Left lung (tissue), 4 donors: ENCODE measurements at regions not wholly inside any gene's neighbourhood (a gene's known extent, or its start where the extent isn't known, plus 50 kb on each side); places are given as distances from the start of the nearest gene placed in this dataset.
"Not testable (repeated sequence)": the region's sequence is repeated elsewhere in the genome, so short reads cannot be mapped to it uniquely, and the experiment has no call there.

Experiments
- ATAC-seq: fragments of 200-7000 bp; cut with Tn5 transposase; one replicate; pipeline ENCODE4 v1.9.1; 2020; ENCODE audit warnings: moderate library complexity
- DNase-seq, 4 donors: peaks; one replicate each; pipeline ENCODE4 v3.0.0-alpha.2; 2013 to 2020
- H3K27ac ChIP-seq, 2 donors: fragments of 200-600 bp; sonication (generic) in 1 of 2; one replicate each; pipeline versions ENCODE4 v1.5.0 to v1.8.0; 2020 to 2021
- H3K27me3 ChIP-seq, 2 donors: fragments of 200-600 bp; sonication (generic) in 1 of 2; one replicate each; pipeline versions ENCODE4 v1.5.0 to v1.8.0; 2020 to 2021
- H3K36me3 ChIP-seq, 2 donors: fragments of 200-600 bp; sonication (generic) in 1 of 2; one replicate each; pipeline versions ENCODE4 v1.5.0 to v1.8.0; 2020 to 2021
- H3K4me1 ChIP-seq, 2 donors: fragments of 200-600 bp; one replicate each; pipeline ENCODE4 v1.8.0; 2021
- H3K4me3 ChIP-seq, 2 donors: fragments of 200-600 bp; sonication (generic) in 1 of 2; one replicate each; pipeline versions ENCODE4 v1.5.0 to v1.8.0; 2020 to 2021; ENCODE audit warnings: mild to moderate bottlenecking in 1 of 2
- H3K9me3 ChIP-seq, 2 donors: fragments of 200-600 bp; sonication (generic) in 1 of 2; one replicate each; pipeline versions ENCODE4 v1.5.0 to v1.8.0; 2020 to 2021
- intact Hi-C, 2 donors: fragments of 100-400 bp; cut with DNase I; formaldehyde crosslinking; loops; one replicate each; pipeline versions ENCODE4 v1.11.2 to v1.14.2; 2022
- TF ChIP-seq, protein P1 (sequence below), 2 donors: fragments of 200-600 bp; sonication (generic) in 1 of 2; IDR thresholded peaks; one replicate each; pipeline versions ENCODE4 v1.5.0 to v1.8.0; 2021; ENCODE audit warnings: antibody characterized with exemption in 2 of 2
- donor health status: DM: no; HTN: yes; CAD: no.
- donor health status: DM: no; HTN: no; CAD: no.

DNA sequence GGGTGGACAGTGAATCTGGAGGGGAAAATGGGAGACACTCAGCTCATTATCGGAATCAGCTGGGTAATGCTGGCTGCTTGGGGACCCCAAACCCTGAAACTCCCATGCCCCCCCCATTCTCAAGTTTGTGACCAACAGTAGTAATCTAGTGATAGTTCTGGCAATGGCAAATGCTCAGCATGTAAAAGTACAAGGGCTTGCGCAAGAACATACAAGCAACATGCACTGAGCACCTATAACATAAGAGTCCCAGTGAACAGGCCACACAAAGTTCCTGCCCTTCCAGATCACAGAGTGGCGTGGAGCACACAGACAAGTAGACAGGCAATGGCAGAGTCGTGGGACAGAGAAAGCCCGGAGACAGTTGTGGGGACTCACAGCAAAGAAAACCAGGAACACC is 407.9 kb downstream of the MED13L start:
- intact Hi-C loops = no loop called here
- DNase-seq = no peak
- Histone ChIP-seq H3K36me3 (no peaks in the 10 kb centered on the region), H3K9me3 (no peaks in the 10 kb centered on the region), H3K27ac (no peak overlapping the region), H3K4me3 (no peak overlapping the region), H3K27me3 (peaks cover 0 to 11% of the 10 kb centered on the region in 2 donors), H3K4me1 (no peaks in the 10 kb centered on the region)
- TF ChIP-seq, protein P1, sequence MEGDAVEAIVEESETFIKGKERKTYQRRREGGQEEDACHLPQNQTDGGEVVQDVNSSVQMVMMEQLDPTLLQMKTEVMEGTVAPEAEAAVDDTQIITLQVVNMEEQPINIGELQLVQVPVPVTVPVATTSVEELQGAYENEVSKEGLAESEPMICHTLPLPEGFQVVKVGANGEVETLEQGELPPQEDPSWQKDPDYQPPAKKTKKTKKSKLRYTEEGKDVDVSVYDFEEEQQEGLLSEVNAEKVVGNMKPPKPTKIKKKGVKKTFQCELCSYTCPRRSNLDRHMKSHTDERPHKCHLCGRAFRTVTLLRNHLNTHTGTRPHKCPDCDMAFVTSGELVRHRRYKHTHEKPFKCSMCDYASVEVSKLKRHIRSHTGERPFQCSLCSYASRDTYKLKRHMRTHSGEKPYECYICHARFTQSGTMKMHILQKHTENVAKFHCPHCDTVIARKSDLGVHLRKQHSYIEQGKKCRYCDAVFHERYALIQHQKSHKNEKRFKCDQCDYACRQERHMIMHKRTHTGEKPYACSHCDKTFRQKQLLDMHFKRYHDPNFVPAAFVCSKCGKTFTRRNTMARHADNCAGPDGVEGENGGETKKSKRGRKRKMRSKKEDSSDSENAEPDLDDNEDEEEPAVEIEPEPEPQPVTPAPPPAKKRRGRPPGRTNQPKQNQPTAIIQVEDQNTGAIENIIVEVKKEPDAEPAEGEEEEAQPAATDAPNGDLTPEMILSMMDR (IDR thresholded peaks at IDR 0.05) = no peak
- no peak for ATAC-seq

DNA sequence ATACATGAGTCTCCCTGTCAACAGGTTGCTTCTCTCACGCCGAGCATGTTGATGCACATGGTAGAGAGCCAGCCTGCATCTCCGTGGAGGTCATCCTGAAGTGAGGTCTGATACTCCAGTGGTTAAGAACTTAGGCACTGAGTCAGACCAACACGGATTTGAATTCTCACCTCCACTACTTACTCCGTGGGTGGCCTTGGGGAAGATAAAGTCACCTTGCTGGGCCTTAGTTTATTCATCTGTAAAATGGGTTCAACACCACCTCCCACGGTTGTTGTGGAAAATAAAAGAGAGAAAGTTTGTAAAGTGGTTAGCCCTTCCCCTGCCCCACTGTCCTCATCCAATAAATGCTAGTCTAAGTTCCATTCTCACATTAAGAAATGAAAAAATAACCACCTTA is 408.9 kb downstream of the MED13L start:
- no peaks in the 10 kb centered on the region for H3K4me1 ChIP-seq
- H3K4me3 ChIP-seq = no peak overlapping the region
- TF ChIP-seq, protein P1 (IDR thresholded peaks at IDR 0.05) = no peak
- intact Hi-C loops = no loop called here
- H3K36me3 ChIP-seq = no peaks in the 10 kb centered on the region
- no peak for DNase-seq
- peaks cover 0 to 6% of the 10 kb centered on the region in 2 donors for H3K27me3 ChIP-seq
- no peak overlapping the region for H3K27ac ChIP-seq
- no peaks in the 10 kb centered on the region for H3K9me3 ChIP-seq
- no peak for ATAC-seq

DNA sequence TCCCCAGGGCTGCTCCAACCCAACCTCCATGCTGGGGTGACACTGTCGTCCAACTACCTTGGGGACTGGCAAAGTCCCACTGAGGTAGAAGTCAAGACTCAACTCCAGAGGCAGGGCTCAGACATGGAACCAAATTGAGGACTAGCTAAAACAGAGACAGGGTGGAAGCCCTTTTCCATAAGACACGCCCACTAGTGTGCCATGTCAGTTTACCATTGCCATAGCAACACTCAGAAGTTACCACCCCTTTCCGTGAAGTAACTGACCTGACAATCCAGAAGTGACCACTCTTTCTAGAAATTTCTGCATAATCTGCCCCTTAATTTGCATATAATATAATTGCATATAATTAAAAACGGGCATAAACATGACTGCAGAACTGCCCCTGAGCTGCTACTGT is 409.6 kb downstream of the MED13L start:
- TF ChIP-seq, protein P1 (IDR thresholded peaks at IDR 0.05) = no peak
- H3K4me3 ChIP-seq = no peak overlapping the region
- H3K27me3 ChIP-seq = peaks cover 0 to 6% of the 10 kb centered on the region in 2 donors
- no peaks in the 10 kb centered on the region for H3K36me3 ChIP-seq
- DNase-seq (no peak), ATAC-seq (no peak)
- H3K9me3 ChIP-seq = no peaks in the 10 kb centered on the region
- no peak overlapping the region for H3K27ac ChIP-seq
- intact Hi-C loops = no loop called here
- H3K4me1 ChIP-seq = no peaks in the 10 kb centered on the region

DNA sequence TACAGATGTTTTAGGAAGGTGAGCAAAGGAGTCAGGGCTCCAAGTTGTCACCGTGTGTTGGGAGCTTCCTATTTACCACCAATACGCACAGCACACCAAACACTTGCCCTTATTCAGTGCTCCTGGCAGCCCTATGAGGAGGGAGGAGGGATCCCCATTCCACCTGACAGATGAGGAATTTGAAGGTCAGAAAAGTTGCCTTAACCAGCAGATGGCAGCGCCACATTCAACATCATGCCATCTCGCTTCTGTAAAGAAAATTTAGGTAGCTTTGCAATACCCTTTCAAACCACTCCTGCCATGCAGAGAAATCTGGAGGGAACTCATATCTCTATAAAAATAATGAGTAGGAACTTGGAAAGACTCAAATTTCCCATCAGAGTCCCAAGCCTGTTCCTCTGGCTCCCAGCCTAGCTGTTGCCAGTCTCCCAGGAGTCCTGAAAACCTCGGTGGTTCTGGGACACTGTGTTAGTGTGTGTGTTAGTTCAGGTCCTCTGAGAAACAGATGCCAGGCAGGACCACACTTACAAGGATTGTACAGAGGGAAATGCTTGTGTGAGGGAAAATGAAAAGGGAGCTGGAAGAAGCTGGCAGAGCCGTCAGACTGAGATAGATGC is 410.5 kb downstream of the MED13L start:
- intact Hi-C loops = no loop called here
- Histone ChIP-seq H3K27me3 (peaks cover 0 to 6% of the 10 kb centered on the region in 2 donors), H3K9me3 (no peaks in the 10 kb centered on the region), H3K36me3 (no peaks in the 10 kb centered on the region), H3K4me3 (no peak overlapping the region), H3K27ac (no peak overlapping the region), H3K4me1 (no peaks in the 10 kb centered on the region)
- ATAC-seq (no peak), DNase-seq (peak in 1 of 4 donors; percentile 22)
- TF ChIP-seq, protein P1 (IDR thresholded peaks at IDR 0.05) = no peak

DNA sequence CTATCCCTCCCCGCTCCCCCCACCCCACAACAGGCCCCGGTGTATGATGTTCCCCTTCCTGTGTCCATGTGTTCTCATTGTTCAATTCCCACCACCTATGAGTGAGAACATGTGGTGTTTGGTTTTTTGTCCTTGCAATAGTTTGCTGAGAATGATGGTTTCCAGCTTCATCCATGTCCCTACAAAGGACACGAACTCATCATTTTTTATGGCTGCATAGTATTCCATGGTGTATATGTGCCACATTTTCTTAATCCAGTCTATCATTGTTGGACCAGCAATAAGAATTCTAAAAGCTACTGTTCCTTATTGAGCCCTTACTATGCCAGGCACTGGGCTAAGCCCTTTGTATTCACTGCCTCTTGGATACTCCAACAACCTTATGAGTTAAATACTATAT is 411.2 kb downstream of the MED13L start:
- H3K27ac ChIP-seq, ATAC-seq, H3K4me1 ChIP-seq, H3K27me3 ChIP-seq, intact Hi-C loops, H3K9me3 ChIP-seq, DNase-seq, H3K4me3 ChIP-seq, H3K36me3 ChIP-seq: not testable (repeated sequence)

DNA sequence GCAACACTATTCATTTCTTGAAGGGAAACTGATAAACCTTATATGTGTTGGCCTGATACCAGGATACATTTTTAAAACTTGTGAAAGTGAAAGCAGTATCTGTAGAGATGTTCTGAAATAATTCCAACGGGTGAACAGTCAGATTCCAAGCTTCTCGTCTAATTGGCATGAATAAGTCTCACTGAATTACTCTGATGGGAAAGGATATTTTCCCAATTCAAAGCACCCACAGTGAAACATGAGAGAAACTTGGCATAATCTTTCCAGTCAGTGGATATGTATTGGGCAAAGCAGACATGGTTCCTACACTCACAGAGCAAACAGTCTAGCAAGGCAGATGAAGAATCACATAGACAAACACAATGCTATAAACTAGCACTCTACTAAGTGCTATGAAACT is 413.1 kb downstream of the MED13L start:
- ATAC-seq = no peak

More for the DNA sequence above, 413.1 kb downstream of the MED13L start:
- peaks cover 0 to 14% of the 10 kb centered on the region in 2 donors for H3K27me3 ChIP-seq
- intact Hi-C loops = no loop called here
- no peaks in the 10 kb centered on the region for H3K36me3 ChIP-seq
- no peaks in the 10 kb centered on the region for H3K4me1 ChIP-seq
- no peak overlapping the region for H3K4me3 ChIP-seq
- TF ChIP-seq, protein P1 (IDR thresholded peaks at IDR 0.05) = no peak
- H3K9me3 ChIP-seq = no peaks in the 10 kb centered on the region
- H3K27ac ChIP-seq = no peak overlapping the region
- peak in 1 of 4 donors; percentile 37 for DNase-seq
